HEK293 (cell line): ENCODE measurements at regions not wholly inside any gene's neighbourhood (a gene's known extent, or its start where the extent isn't known, plus 50 kb on each side); places are given as distances from the start of the nearest gene placed in this dataset.

ENCODE experiments used
- CTCF ChIA-PET: fragments of 350-600 bp; formaldehyde crosslinking; extraction: SDS; loops from one replicate; lab custom pipeline; 2021; ENCODE audit warnings: antibody characterized with exemption; lab: Yijun Ruan, JAX
- POLR2A ChIA-PET: fragments of 300-600 bp; formaldehyde crosslinking; extraction: SDS; loops from one replicate; lab custom pipeline; 2020; ENCODE audit warnings: antibody characterized with exemption, inconsistent platforms; lab: Yijun Ruan, JAX
- H3K27ac ChIP-seq: fragments of 200-500 bp; sonication (Bioruptor generic); 2 replicates; pipeline ENCODE4 v1.5.1; 2014; ENCODE audit warnings: low read depth, low read length, control low read depth, inconsistent platforms; ENCODE audit errors: extremely low read depth
- H3K36me3 ChIP-seq, 2 experiments: fragments of 200-500 bp in 1 of 2; sonication (Bioruptor generic) in 1 of 2; 1 replicate in 1 of 2; 2 replicates in 1 of 2; pipeline ENCODE4 v1.5.1; 2014 to 2017; ENCODE audit warnings: inconsistent platforms in 2 of 2, low read length in 2 of 2; ENCODE audit not compliant: control insufficient read depth in 2 of 2, insufficient read depth in 1 of 2
- H3K4me1 ChIP-seq: fragments of 200-500 bp; sonication (Bioruptor generic); 2 replicates; pipeline ENCODE4 v1.5.1; 2014; ENCODE audit warnings: mild to moderate bottlenecking, low read length, inconsistent platforms; ENCODE audit not compliant: control insufficient read depth, insufficient read depth
- H3K4me3 ChIP-seq: 2 replicates; pipeline ENCODE4 v1.5.1; 2011; ENCODE audit warnings: low read depth, mild to moderate bottlenecking, control low read depth, low read length, moderate library complexity
- H3K9me3 ChIP-seq: fragments of 200-500 bp; sonication (Bioruptor generic); 2 replicates; pipeline ENCODE4 v1.5.1; 2014; ENCODE audit warnings: low read depth, low read length, inconsistent platforms; ENCODE audit not compliant: control insufficient read depth, insufficient read depth
- BCL11A ChIP-seq: fragments of 450-650 bp; formaldehyde crosslinking; IDR thresholded peaks from 2 replicates; pipeline ENCODE4 v1.5.1; 2016; ENCODE audit warnings: low read depth, missing biosample characterization, missing genetic modification characterization
- SP2 ChIP-seq: fragments of 450-650 bp; formaldehyde crosslinking; IDR thresholded peaks from 2 replicates; pipeline ENCODE4 v1.5.1; 2016; ENCODE audit warnings: missing biosample characterization, missing genetic modification characterization
- SP7 ChIP-seq: fragments of 450-650 bp; formaldehyde crosslinking; IDR thresholded peaks from 2 replicates; pipeline ENCODE4 v1.5.1; 2016; ENCODE audit warnings: missing biosample characterization, missing genetic modification characterization
- ZBTB1 ChIP-seq: fragments of 450-650 bp; formaldehyde crosslinking; IDR thresholded peaks from 2 replicates; pipeline ENCODE4 v1.5.1; 2016; ENCODE audit warnings: missing biosample characterization, missing genetic modification characterization
- ZBTB49 ChIP-seq: fragments of 450-650 bp; formaldehyde crosslinking; IDR thresholded peaks from 2 replicates; pipeline ENCODE4 v1.5.1; 2016; ENCODE audit warnings: missing biosample characterization, missing genetic modification characterization, low read depth
- ZBTB6 ChIP-seq: fragments of 450-650 bp; formaldehyde crosslinking; IDR thresholded peaks from 2 replicates; pipeline ENCODE4 v1.5.1; 2017; ENCODE audit warnings: missing biosample characterization, missing genetic modification characterization
- ZNF133 ChIP-seq: fragments of 450-650 bp; formaldehyde crosslinking; IDR thresholded peaks from 2 replicates; pipeline ENCODE4 v1.5.1; 2016; ENCODE audit warnings: missing biosample characterization, missing genetic modification characterization
- ZNF155 ChIP-seq: fragments of 450-650 bp; formaldehyde crosslinking; IDR thresholded peaks from 2 replicates; pipeline ENCODE4 v1.5.1; 2016; ENCODE audit warnings: missing biosample characterization, missing genetic modification characterization
- ZNF169 ChIP-seq: fragments of 450-650 bp; formaldehyde crosslinking; IDR thresholded peaks from 2 replicates; pipeline ENCODE4 v1.5.1; 2016; ENCODE audit warnings: missing biosample characterization, missing genetic modification characterization
- ZNF214 ChIP-seq: fragments of 450-650 bp; formaldehyde crosslinking; IDR thresholded peaks from 2 replicates; pipeline ENCODE4 v1.5.1; 2017; ENCODE audit warnings: missing biosample characterization, mild to moderate bottlenecking, missing genetic modification characterization, borderline replicate concordance
- ZNF223 ChIP-seq: fragments of 450-650 bp; formaldehyde crosslinking; IDR thresholded peaks from 2 replicates; pipeline ENCODE4 v1.5.1; 2016; ENCODE audit warnings: missing biosample characterization, missing genetic modification characterization
- ZNF280D ChIP-seq: fragments of 450-650 bp; formaldehyde crosslinking; IDR thresholded peaks from 2 replicates; pipeline ENCODE4 v1.5.1; 2016; ENCODE audit warnings: missing biosample characterization, missing genetic modification characterization
- ZNF366 ChIP-seq: fragments of 450-650 bp; formaldehyde crosslinking; conservative IDR thresholded peaks from 2 replicates; pipeline ENCODE4 v1.5.1; 2016; ENCODE audit warnings: missing biosample characterization, missing genetic modification characterization
- ZNF645 ChIP-seq: fragments of 450-650 bp; formaldehyde crosslinking; IDR thresholded peaks from 2 replicates; pipeline ENCODE4; 2016; ENCODE audit warnings: missing biosample characterization, missing genetic modification characterization
- ZNF701 ChIP-seq: fragments of 450-650 bp; formaldehyde crosslinking; IDR thresholded peaks from 2 replicates; pipeline ENCODE4 v1.5.1; 2016; ENCODE audit warnings: missing biosample characterization, missing genetic modification characterization
- ZNF768 ChIP-seq: fragments of 450-650 bp; formaldehyde crosslinking; IDR thresholded peaks from 2 replicates; pipeline ENCODE4 v1.5.1; 2018; ENCODE audit warnings: missing biosample characterization, mild to moderate bottlenecking, missing genetic modification characterization
- ZSCAN18 ChIP-seq: fragments of 450-650 bp; formaldehyde crosslinking; IDR thresholded peaks from 2 replicates; pipeline ENCODE4 v1.5.1; 2016; ENCODE audit warnings: missing biosample characterization, missing genetic modification characterization
- ZSCAN4 ChIP-seq: fragments of 450-650 bp; formaldehyde crosslinking; IDR thresholded peaks from 2 replicates; pipeline ENCODE4 v1.5.1; 2017; ENCODE audit warnings: missing biosample characterization, missing genetic modification characterization
- ZXDB ChIP-seq: fragments of 450-650 bp; formaldehyde crosslinking; IDR thresholded peaks from 2 replicates; pipeline ENCODE4 v1.5.1; 2016; ENCODE audit warnings: missing biosample characterization, missing genetic modification characterization

GRCh38 chr3:72162649-72163184, 377.8 kb upstream of the PROK2 start:
- no peak overlapping the region for H3K4me3 ChIP-seq
- no peaks in the 10 kb centered on the region for H3K36me3 ChIP-seq
- H3K27ac ChIP-seq, result no peak overlapping the region
- no peak for TF ChIP-seq ZNF223
- no peak for TF ChIP-seq ZSCAN18 (tag by site-specific recombination)
- TF ChIP-seq ZBTB6 (tag by site-specific recombination), result no peak
- no peak for TF ChIP-seq ZNF768 (tag by site-specific recombination)
- TF ChIP-seq ZNF169, result no peak
- TF ChIP-seq ZNF366 (tag by site-specific recombination), result no peak
- no peak for TF ChIP-seq ZNF701 (tag by site-specific recombination)
- no peak for TF ChIP-seq ZXDB (tag by site-specific recombination)
- TF ChIP-seq SP2 (tag by site-specific recombination), result no peak
- no peak for TF ChIP-seq ZBTB1
- no peak for TF ChIP-seq SP7 (tag by site-specific recombination)
- no peak for TF ChIP-seq ZNF214
- no peak for TF ChIP-seq BCL11A (tag by site-specific recombination)
- TF ChIP-seq ZSCAN4 (tag by site-specific recombination), result no peak
- no peak for TF ChIP-seq ZNF645 (tag by site-specific recombination)
- TF ChIP-seq ZNF155 (tag by site-specific recombination), result no peak
- no peak for TF ChIP-seq ZNF280D (tag by site-specific recombination)
- no peak for TF ChIP-seq ZBTB49 (tag by site-specific recombination)
- no peak for TF ChIP-seq ZNF133 (tag by site-specific recombination)
- CTCF ChIA-PET, result no interaction called here
- H3K9me3 ChIP-seq, result no peaks in the 10 kb centered on the region
- H3K4me1 ChIP-seq, result 0 out of 2 replicates have a peak, but pooled peaks cover 2% of the 10 kb centered on the region
- POLR2A ChIA-PET, result interaction anchor here (0.7 kb wide), 1 partner anchor 194 kb away, joined by 11 read pairs; no protein-coding TSS in a partner anchor
